Psoas muscle (tissue), 7 donors: ENCODE measurements at regions not wholly inside any gene's neighbourhood (a gene's known extent, or its start where the extent isn't known, plus 50 kb on each side); places are given as distances from the start of the nearest gene placed in this dataset.

Experiments
- ATAC-seq, 4 donors: fragments of 200-7000 bp; cut with Tn5 transposase; one replicate each; pipeline ENCODE4 v1.9.1; 2020; ENCODE audit warnings: moderate library complexity in 3 of 4, mild to moderate bottlenecking in 2 of 4
- DNase-seq, 2 donors: peaks; one replicate each; pipeline ENCODE4 v3.0.0-alpha.2; 2020
- H3K27ac ChIP-seq: fragments of 200-600 bp; one replicate; pipeline ENCODE4 v1.8.0; 2022
- H3K27me3 ChIP-seq, 3 donors: fragments of 200-600 bp in 1 of 3; one replicate each; pipeline versions ENCODE4 v1.6.1 to v1.8.0; 2013 to 2022; ENCODE audit warnings: low read length in 2 of 3, mild to moderate bottlenecking in 2 of 3, moderate library complexity in 1 of 3; ENCODE audit not compliant: insufficient read depth in 3 of 3
- H3K36me3 ChIP-seq, 2 donors: fragments of 200-600 bp in 1 of 2; one replicate each; pipeline versions ENCODE4 v1.6.1 to v1.8.0; 2013 to 2022; ENCODE audit warnings: low read depth in 1 of 2, mild to moderate bottlenecking in 1 of 2, moderate library complexity in 1 of 2; ENCODE audit not compliant: insufficient read depth in 1 of 2
- H3K4me1 ChIP-seq: fragments of 200-600 bp; one replicate; pipeline ENCODE4 v1.8.0; 2022
- H3K4me3 ChIP-seq: fragments of 200-600 bp; one replicate; pipeline ENCODE4 v1.8.0; 2022; ENCODE audit warnings: mild to moderate bottlenecking
- H3K9me3 ChIP-seq: fragments of 200-600 bp; one replicate; pipeline ENCODE4 v1.8.0; 2022
- CTCF ChIP-seq: fragments of 200-600 bp; IDR thresholded peaks from one replicate; pipeline ENCODE4 v1.8.0; 2022; ENCODE audit warnings: antibody characterized with exemption
- WGBS, 3 donors: extraction: QIAGEN DNeasy Blood & Tissue Kit; methylation state at CpG; one replicate each; pipeline versions ENCODE4 v1.1.6 to v1.1.7; 2013; 5-methylcytosine and 5-hydroxymethylcytosine counted together
- intact Hi-C, 2 donors: fragments of 100-400 bp; cut with DNase I; formaldehyde crosslinking; loops; one replicate each; pipeline versions ENCODE4 v1.11.0 to v1.14.2; 2022
- donor health status: healthy with polysubstance abuse.
- donor health status: DM: no; HTN: no; CAD: no; lungs with moderate emphysema.
- donor health status: Bipolar disorder and iron deficiency.
- donor health status: healthy.
- donor health status: DM: yes; HTN: yes; CAD: no.
- donor health status: DM: no; HTN: no; CAD: no.
- donor health status: DM: yes; HTN: yes; CAD: no.

- no peaks in the 10 kb centered on the region for H3K9me3 ChIP-seq
- no peak overlapping the region for H3K27ac ChIP-seq
- H3K4me3 ChIP-seq, result no peak overlapping the region
- no peak for DNase-seq
- H3K36me3 ChIP-seq, result no peaks in the 10 kb centered on the region
- no peaks in the 10 kb centered on the region for H3K27me3 ChIP-seq
- ATAC-seq, result no peak
- WGBS, 3 donors, result 86 to 97% (median 95%) methylated on average over 1 of the region's 1 CpG
- H3K4me1 ChIP-seq, result no peaks in the 10 kb centered on the region
- intact Hi-C loops, result no loop called here
- TF ChIP-seq CTCF, result no peak
These were observed 174.6 kb upstream of the PITX2 start for GRCh38 chr4:110797486-110797885.

DNA sequence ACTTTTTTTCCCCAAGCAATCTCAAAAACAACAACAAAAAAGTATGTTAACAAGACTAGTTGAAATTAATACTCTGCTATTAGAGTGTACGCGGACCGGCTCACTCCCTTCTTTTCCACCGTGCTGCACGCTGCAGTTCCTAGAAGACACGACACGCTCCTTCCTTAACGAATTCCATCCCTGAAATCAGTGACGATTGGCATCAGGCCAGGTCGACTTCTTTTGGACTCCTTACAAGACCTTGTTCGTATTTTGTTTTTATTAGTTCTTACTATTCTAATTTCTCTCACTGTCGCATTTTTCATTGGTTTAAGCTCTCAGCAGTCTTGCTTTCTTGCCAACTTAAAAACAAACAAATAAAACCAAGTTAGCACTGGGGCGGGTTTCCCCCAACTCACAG, 175.8 kb upstream of the PITX2 start:
- no peak overlapping the region for H3K4me3 ChIP-seq
- H3K9me3 ChIP-seq, result no peaks in the 10 kb centered on the region
- H3K36me3 ChIP-seq, result no peaks in the 10 kb centered on the region
- DNase-seq, result no peak
- no peak for TF ChIP-seq CTCF
- no peak for ATAC-seq
- 37 to 50% (median 47%) methylated on average over 13 of the region's 13 CpGs for WGBS, 3 donors
- H3K4me1 ChIP-seq, result no peaks in the 10 kb centered on the region
- H3K27ac ChIP-seq, result no peak overlapping the region
- no peaks in the 10 kb centered on the region for H3K27me3 ChIP-seq
- intact Hi-C loops, result no loop called here

- Histone ChIP-seq H3K4me1 (no peaks in the 10 kb centered on the region), H3K27ac (no peak overlapping the region), H3K27me3 (no peaks in the 10 kb centered on the region), H3K9me3 (no peaks in the 10 kb centered on the region), H3K36me3 (no peaks in the 10 kb centered on the region), H3K4me3 (no peak overlapping the region)
- DNase-seq, result no peak
- intact Hi-C loops, result no loop called here
- TF ChIP-seq CTCF, result no peak
- WGBS, 3 donors, result 79 to 90% (median 85%) methylated on average over 3 of the region's 3 CpGs
- no peak for ATAC-seq
These were observed 176.3 kb upstream of the PITX2 start for GRCh38 chr4:110799211-110799610.

- no peak overlapping the region for H3K27ac ChIP-seq
- TF ChIP-seq CTCF, result no peak
- no peaks in the 10 kb centered on the region for H3K36me3 ChIP-seq
- intact Hi-C loops, result no loop called here
- ATAC-seq (no peak), DNase-seq (no peak)
- H3K4me1 ChIP-seq, result no peaks in the 10 kb centered on the region
- H3K9me3 ChIP-seq, result no peaks in the 10 kb centered on the region
- no peaks in the 10 kb centered on the region for H3K27me3 ChIP-seq
- no peak overlapping the region for H3K4me3 ChIP-seq
These were observed 178.7 kb upstream of the PITX2 start for GRCh38 chr4:110801591-110801990.

DNA sequence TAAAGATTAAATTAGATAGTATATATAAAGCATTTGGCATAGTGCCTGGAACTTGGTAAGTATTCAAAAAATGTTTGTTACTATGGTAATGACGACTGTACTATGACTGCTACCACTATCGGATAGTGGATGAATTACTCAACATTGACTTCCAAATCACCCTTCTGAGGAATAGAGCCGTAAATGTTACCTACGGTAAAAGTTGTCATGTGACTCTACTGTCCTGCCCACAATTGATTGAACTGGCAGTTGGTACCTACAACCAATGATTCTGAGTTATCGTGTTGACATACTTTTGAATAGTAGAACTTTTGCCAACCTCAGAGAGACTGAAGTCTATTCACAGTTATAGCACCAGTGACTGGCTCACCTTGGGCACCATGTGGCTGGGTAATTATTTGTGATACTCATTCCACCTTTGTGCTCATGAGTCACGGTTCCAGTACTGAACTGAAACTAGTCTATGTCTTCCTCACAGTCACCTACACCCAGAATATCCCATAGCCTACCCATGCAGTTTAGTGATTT, 185.5 kb upstream of the PITX2 start:
- intact Hi-C loops, result no loop called here
- DNase-seq (no peak), ATAC-seq (no peak)
- Histone ChIP-seq H3K27ac (no peak overlapping the region), H3K36me3 (no peaks in the 10 kb centered on the region), H3K4me3 (no peak overlapping the region), H3K27me3 (no peaks in the 10 kb centered on the region), H3K9me3 (no peaks in the 10 kb centered on the region), H3K4me1 (no peaks in the 10 kb centered on the region)
- TF ChIP-seq CTCF, result no peak
- WGBS, 3 donors, result 79 to 91% (median 81%) methylated on average over 6 of the region's 6 CpGs
